ENCODE measurements at regions not wholly inside any gene's neighbourhood (a gene's known extent, or its start where the extent isn't known, plus 50 kb on each side); places are given as distances from the start of the nearest gene placed in this dataset.

DNA sequence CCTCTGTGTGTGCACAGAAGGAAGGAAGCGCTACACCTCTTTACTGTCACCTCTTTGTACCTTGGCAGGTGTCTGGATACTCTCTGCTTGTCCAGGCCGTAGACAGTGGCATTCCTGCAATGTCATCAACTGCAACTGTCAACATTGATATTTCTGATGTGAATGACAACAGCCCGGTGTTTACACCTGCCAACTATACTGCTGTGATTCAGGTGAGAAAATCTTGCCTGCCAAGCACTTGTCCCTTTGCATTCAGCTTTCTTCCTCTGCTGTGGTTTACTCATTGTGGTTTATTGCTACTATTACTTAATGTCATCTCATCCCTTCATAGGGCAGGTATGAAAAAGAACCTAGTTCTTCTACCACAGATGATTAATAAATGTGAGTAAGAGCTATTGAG, 131.9 kb upstream of the MTNR1B start:
- H3K9me3 Mint-ChIP-seq, result no peaks in the 10 kb centered on the region
- Histone ChIP-seq H3K4me1 (ENCODE audit: control insufficient read depth, insufficient read depth, low read length) (no peaks in the 10 kb centered on the region), H3K27ac (ENCODE audit: low read length) (no peak overlapping the region), H3K27me3 (ENCODE audit: control insufficient read depth, insufficient read depth, low read length) (no peaks in the 10 kb centered on the region), H3K9me3 (ENCODE audit: control insufficient read depth, insufficient read depth, low read length) (no peaks in the 10 kb centered on the region), H3K36me3 (ENCODE audit: control insufficient read depth, insufficient read depth, low read length) (no peaks in the 10 kb centered on the region), H3K4me3 (ENCODE audit: low read length) (no peak overlapping the region)
- H3K36me3 Mint-ChIP-seq, result no peaks in the 10 kb centered on the region
- no peaks in the 10 kb centered on the region for H3K27me3 Mint-ChIP-seq (ENCODE audit: low read depth in 2 of 2)
- WGBS (ENCODE audit: insufficient coverage), result 81% methylated on average over 3 of the region's 3 CpGs
- H3K27ac Mint-ChIP-seq, result no peak overlapping the region
- no peak for ATAC-seq
- intact Hi-C loops (cut with micrococcal nuclease), result no loop called here
- no peaks in the 10 kb centered on the region for H3K4me1 Mint-ChIP-seq
- H3K4me3 Mint-ChIP-seq, result no peak overlapping the region
- TF ChIP-seq, protein P1, sequence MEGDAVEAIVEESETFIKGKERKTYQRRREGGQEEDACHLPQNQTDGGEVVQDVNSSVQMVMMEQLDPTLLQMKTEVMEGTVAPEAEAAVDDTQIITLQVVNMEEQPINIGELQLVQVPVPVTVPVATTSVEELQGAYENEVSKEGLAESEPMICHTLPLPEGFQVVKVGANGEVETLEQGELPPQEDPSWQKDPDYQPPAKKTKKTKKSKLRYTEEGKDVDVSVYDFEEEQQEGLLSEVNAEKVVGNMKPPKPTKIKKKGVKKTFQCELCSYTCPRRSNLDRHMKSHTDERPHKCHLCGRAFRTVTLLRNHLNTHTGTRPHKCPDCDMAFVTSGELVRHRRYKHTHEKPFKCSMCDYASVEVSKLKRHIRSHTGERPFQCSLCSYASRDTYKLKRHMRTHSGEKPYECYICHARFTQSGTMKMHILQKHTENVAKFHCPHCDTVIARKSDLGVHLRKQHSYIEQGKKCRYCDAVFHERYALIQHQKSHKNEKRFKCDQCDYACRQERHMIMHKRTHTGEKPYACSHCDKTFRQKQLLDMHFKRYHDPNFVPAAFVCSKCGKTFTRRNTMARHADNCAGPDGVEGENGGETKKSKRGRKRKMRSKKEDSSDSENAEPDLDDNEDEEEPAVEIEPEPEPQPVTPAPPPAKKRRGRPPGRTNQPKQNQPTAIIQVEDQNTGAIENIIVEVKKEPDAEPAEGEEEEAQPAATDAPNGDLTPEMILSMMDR (IDR thresholded peaks at IDR 0.05), result no peak
- no peak for DNase-seq

DNA sequence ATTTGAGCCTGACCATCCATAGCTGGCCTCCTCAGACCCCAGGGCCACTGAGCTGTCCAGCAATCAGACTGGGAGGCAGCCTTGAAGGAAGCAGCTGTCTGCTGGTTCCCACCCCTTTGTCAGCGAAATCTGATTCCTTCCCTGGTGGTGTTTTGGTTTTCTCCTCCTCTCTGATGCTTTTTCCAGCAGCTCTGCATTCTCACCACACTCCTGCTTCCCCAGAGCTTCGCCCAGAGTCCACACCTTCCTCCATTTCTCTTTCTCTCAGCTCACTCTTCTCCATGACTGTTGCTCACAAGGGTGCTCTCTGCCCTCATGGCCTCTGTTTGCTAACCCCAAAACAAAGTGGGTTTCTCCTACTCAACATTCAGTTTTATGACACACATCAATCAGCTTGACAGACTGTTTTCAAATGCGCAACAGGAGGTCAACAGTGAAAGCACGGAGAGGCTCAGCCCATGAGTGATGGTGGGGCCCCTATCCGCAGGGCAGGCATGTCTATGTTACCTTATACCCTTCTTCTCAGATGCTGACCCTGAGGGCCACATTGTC, 130.6 kb upstream of the MTNR1B start:
- DNase-seq (no peak), ATAC-seq (no peak)
- no peaks in the 10 kb centered on the region for H3K36me3 Mint-ChIP-seq
- no peaks in the 10 kb centered on the region for H3K9me3 ChIP-seq (ENCODE audit: control insufficient read depth, insufficient read depth, low read length)
- no peaks in the 10 kb centered on the region for H3K27me3 Mint-ChIP-seq (ENCODE audit: low read depth in 2 of 2)
- no peaks in the 10 kb centered on the region for H3K27me3 ChIP-seq (ENCODE audit: control insufficient read depth, insufficient read depth, low read length)
- H3K27ac ChIP-seq (ENCODE audit: low read length), result no peak overlapping the region
- H3K36me3 ChIP-seq (ENCODE audit: control insufficient read depth, insufficient read depth, low read length), result no peaks in the 10 kb centered on the region
- no peaks in the 10 kb centered on the region for H3K4me1 ChIP-seq (ENCODE audit: control insufficient read depth, insufficient read depth, low read length)
- no peak overlapping the region for H3K4me3 Mint-ChIP-seq
- TF ChIP-seq, protein P1 (IDR thresholded peaks at IDR 0.05), result no peak
- no peak overlapping the region for H3K27ac Mint-ChIP-seq
- intact Hi-C loops (cut with micrococcal nuclease), result no loop called here
- 79% methylated on average over 5 of the region's 5 CpGs for WGBS (ENCODE audit: insufficient coverage)
- peaks cover 0 to 4% of the 10 kb centered on the region in 2 donors for H3K9me3 Mint-ChIP-seq
- no peak overlapping the region for H3K4me3 ChIP-seq (ENCODE audit: low read length)
- H3K4me1 Mint-ChIP-seq, result no peaks in the 10 kb centered on the region

DNA sequence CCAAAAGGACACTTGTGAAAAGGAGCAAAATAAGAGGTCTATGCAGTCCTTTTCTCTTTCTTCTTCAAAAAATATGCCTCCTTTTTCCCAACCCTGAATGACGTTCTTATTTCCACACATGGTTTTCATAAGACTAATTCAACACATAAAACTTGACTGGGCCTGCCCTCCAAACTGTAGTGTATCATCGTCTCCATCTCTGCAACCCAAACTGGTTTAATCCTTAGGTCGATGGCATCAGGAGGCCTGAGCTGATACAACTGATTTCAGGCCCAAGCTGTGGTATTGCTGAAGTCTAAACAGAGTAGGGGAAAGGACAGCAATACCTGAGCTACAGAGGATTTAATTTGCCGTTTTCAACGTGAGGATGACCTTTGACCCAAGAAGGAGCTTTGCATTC, 130.0 kb upstream of the MTNR1B start:
- H3K27me3 ChIP-seq (ENCODE audit: control insufficient read depth, insufficient read depth, low read length), result no peaks in the 10 kb centered on the region
- no peak overlapping the region for H3K4me3 Mint-ChIP-seq
- no peaks in the 10 kb centered on the region for H3K36me3 Mint-ChIP-seq
- H3K27me3 Mint-ChIP-seq (ENCODE audit: low read depth in 2 of 2), result no peaks in the 10 kb centered on the region
- no peak overlapping the region for H3K27ac Mint-ChIP-seq
- H3K4me1 Mint-ChIP-seq, result no peaks in the 10 kb centered on the region
- DNase-seq, result no peak
- no peak overlapping the region for H3K27ac ChIP-seq (ENCODE audit: low read length)
- no peaks in the 10 kb centered on the region for H3K4me1 ChIP-seq (ENCODE audit: control insufficient read depth, insufficient read depth, low read length)
- intact Hi-C loops (cut with micrococcal nuclease), result no loop called here
- 92% methylated on average over 5 of the region's 5 CpGs for WGBS (ENCODE audit: insufficient coverage)
- ATAC-seq, result no peak
- H3K4me3 ChIP-seq (ENCODE audit: low read length), result no peak overlapping the region
- no peaks in the 10 kb centered on the region for H3K36me3 ChIP-seq (ENCODE audit: control insufficient read depth, insufficient read depth, low read length)
- H3K9me3 ChIP-seq (ENCODE audit: control insufficient read depth, insufficient read depth, low read length), result no peaks in the 10 kb centered on the region
- H3K9me3 Mint-ChIP-seq, result peaks cover 0 to 4% of the 10 kb centered on the region in 2 donors
- TF ChIP-seq, protein P1 (IDR thresholded peaks at IDR 0.05), result no peak

DNA sequence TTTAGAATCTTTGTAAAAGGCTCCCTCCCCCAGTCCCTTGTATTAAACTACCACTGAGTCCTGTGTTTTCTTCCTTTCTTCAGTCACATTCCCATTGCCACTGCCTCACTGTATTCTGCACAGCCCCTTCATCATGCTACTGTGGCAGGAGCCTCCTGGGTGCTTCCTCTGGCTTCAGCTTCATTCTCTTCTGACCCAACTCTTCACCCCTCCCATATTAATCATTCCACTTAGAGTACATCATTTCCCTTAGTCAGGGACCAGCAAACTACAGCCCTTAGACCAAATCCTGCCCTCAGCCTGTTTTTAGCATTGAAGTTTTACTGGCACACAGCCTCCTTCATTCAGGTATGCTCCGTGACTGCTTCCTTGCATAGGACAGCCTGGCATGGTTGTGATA, 127.7 kb upstream of the MTNR1B start:
- H3K4me1 ChIP-seq (ENCODE audit: control insufficient read depth, insufficient read depth, low read length), result no peaks in the 10 kb centered on the region
- ATAC-seq (no peak), DNase-seq (no peak)
- no peaks in the 10 kb centered on the region for H3K36me3 Mint-ChIP-seq
- no peak overlapping the region for H3K27ac Mint-ChIP-seq
- WGBS (ENCODE audit: insufficient coverage), result 100% methylated on average over 1 of the region's 1 CpG
- TF ChIP-seq, protein P1 (IDR thresholded peaks at IDR 0.05), result no peak
- H3K27ac ChIP-seq (ENCODE audit: low read length), result no peak overlapping the region
- H3K36me3 ChIP-seq (ENCODE audit: control insufficient read depth, insufficient read depth, low read length), result no peaks in the 10 kb centered on the region
- no peak overlapping the region for H3K4me3 Mint-ChIP-seq
- peaks cover 0 to 6% of the 10 kb centered on the region in 2 donors for H3K9me3 Mint-ChIP-seq
- H3K27me3 ChIP-seq (ENCODE audit: control insufficient read depth, insufficient read depth, low read length), result no peaks in the 10 kb centered on the region
- no peaks in the 10 kb centered on the region for H3K27me3 Mint-ChIP-seq (ENCODE audit: low read depth in 2 of 2)
- intact Hi-C loops (cut with micrococcal nuclease), result no loop called here
- no peaks in the 10 kb centered on the region for H3K4me1 Mint-ChIP-seq
- H3K4me3 ChIP-seq (ENCODE audit: low read length), result no peak overlapping the region
- H3K9me3 ChIP-seq (ENCODE audit: control insufficient read depth, insufficient read depth, low read length), result no peaks in the 10 kb centered on the region
